Activated CD8-positive, alpha-beta memory T cell treated with anti-CD3 and anti-CD28 coated beads for 4 hours (primary cell): ENCODE measurements at regions not wholly inside any gene's neighbourhood (a gene's known extent, or its start where the extent isn't known, plus 50 kb on each side); places are given as distances from the start of the nearest gene placed in this dataset.
"Not testable (repeated sequence)": the region's sequence is repeated elsewhere in the genome, so short reads cannot be mapped to it uniquely, and the experiment has no call there.

Experiments
- DNase-seq, 2 donors: peaks; one replicate each; pipeline ENCODE4 v3.0.0-alpha.2; 2020; ENCODE audit warnings: low read depth in 2 of 2

DNA sequence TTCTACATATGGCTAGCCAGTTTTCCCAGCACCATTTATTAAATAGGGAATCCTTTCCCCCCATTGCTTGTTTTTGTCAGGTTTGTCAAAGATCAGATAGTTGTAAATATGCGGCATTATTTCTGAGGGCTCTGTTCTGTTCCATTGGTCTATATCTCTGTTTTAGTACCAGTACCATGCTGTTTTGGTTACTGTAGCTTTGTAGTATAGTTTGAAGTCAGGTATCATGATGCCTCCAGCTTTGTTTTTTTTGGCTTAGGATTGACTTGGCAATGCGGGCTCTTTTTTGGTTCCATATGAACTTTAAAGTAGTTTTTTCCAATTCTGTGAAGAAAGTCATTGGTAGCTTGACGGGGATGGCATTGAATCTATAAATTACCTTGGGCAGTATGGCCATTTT lies 60.0 kb upstream of the GPC3 start:
- DNase-seq, result not testable (repeated sequence)

DNA sequence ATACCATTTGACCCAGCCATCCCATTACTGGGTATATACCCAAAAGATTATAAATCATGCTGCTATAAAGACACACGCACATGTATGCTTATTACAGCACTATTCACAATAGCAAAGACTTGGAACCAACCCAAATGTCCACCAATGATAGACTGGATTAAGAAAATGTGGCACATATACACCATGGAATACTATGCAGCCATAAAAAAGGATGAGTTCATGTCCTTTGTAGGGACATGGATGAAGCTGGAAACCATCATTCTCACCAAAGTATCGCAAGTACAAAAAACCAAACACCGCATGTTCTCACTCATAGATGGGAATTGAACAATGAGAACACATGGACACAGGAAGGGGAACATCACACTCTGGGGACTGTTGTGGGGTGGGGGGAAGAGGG lies 81.7 kb upstream of the GPC3 start:
- DNase-seq, result not testable (repeated sequence)

DNA sequence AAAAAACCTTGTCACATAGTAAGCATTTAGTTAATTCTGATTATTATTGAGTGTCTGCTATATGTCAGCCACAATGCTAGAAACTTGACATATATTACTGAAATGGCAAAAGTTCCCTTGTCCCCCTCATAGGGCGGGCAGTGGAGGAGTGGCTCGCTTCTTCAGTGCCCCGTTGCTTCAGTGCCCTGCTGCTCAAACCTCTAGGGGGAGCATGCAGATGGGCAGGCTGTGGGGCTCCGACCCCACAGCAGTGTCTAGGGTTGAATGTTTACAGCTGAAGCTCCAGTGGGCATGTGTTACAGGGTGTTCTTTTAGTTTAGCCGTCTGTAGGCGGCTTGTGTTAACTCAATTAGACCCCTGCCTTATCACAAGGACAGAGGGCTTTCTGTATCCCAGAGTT lies 86.5 kb upstream of the GPC3 start:
- DNase-seq, result not testable (repeated sequence)

DNA sequence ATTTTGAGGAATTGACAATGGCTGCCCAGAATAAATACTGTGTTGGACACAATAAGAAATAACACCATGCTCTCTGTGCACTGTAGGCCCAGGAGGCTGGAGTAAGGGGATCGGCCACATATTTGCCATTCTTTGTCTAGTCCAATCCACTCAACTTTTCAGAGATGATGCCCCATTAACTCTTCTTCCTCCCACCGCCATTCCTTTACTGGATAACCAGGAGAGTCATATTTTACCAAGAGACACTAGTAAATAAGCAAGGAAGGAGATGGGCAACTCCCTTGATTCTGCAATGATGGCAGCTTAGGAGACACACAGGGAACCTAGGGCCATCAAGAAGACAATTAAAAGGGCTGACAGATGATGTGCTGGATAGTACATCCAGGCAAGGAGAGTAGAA lies 87.9 kb upstream of the GPC3 start:
- DNase-seq, result no peak

DNA sequence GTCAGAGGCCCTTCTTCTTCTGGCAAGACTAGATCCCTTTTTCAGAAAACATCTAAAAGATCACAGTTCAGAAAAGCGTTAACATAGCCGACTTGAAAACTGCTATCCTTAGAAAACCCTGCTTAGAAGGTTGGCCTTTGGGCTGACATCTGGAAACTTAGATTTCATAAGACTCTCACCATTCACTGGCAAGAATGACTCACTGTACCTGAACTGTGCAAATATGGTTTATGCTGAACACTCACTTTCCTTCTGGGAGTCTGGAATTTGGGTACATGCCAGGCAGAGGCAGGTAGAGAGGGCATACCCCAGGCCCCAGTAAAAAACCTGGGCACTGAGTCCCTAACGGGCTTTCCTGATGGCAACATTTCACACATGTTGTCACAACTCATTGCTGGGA lies 88.8 kb upstream of the GPC3 start:
- no peak for DNase-seq

DNA sequence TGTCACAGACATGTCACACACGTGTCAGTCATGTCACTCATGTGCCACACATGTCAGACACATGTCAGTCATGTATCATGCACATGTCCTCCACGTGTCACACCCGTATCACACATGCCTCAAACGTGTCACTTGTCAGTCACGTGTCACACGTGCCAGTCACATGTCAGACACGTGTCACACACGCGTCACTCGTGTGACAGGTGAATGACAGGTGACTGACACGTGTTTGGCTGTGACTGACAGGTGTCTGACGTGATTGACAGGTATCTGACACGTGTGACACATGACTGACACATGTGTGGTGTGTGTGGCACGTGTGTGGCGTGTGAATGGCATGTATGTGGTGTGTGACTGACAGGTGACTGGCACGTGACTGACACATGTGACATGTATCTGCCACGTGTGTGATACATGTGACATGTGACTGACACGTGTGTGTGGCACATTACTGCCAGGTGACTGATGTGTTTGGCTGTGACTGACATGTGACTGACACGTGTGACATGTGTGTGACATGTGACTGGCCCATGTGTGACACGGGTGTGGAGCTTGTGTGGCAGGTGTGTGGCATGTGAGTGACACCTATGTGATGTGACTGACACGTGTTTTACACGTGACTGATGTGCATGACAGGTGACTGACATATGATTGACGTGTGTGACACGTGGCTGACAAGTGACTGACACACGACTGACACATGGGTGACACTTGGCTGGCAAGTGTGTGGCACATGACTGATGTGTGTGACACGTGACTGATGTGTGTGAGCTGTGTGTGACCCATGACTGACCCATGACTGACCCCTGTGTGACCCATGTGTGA lies 90.7 kb upstream of the GPC3 start:
- DNase-seq, result no peak

DNA sequence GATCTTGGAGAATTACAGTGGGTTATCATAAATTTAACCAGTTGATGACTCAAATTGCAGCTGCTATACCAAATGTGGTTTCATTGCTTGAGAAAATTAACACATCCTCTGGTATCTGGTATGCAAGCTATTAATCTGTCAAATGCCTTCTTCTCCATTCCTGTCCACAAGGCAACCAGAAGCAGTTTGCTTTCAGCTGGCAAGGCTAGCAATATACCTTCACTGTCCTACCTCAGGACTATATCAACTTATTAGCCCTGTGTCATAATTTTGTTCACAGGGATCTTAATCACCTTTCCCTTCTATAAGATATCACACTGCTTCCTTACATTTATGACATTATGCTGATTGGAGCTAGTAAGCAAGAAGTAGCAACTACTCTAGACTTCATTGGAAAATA lies 110.0 kb upstream of the GPC3 start:
- no peak for DNase-seq

DNA sequence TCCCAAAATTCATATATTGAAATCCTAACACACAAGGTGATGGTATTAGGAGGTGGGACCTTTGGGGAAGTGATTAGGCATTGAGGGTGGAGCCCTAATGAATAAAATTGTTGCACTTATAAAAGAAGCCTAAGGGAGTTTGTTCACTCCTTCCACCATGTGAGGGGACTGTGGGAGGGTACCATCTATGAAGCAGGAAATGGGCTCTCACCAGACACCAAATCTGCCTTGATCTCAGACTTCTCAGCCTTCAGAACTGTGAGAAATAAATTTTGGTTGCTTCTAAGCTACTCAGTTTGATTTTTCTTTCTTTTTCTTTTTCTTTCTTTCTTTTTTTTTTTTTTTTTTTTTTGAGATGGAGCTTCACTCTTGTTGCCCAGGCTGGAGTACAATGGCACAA lies 116.2 kb upstream of the GPC3 start:
- DNase-seq, result no peak

DNA sequence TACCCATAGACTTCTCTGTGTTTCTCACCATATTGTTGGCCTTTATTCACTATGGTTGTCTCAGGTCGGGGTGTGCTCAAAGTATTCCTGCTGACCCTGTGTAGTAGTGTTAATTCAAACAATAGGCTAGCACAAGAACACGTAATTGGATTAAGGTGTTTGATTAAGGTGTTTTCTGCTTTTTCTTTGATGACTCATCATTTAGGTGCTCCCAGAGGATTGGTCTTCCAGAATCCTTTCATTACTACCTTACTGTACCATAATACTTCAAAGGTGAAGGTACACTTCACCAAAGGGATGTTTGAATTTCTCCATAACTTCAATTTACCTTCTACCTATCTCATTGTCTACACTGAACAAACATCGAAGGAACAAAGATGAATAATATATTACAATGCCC lies 121.7 kb upstream of the CCDC160 start:
- no peak for DNase-seq

DNA sequence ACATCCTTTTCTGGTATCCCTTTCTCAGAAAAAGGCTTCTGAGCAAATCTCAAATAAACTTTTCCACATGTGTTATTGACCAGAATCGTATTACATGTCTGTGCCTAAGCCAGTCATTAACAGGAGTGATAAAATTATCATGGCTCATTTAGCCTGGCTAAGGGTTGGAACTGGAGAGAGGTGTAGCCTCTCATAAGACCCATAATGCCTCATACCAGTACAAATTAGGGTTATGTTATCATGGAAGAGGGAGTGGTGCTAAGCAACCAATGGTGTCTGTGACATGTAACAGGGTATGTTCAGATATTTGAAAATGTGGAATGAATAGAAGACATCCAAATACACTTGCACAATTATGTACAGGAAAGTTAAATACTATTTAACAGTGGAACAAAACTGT lies 99.6 kb upstream of the CCDC160 start:
- DNase-seq, result no peak

DNA sequence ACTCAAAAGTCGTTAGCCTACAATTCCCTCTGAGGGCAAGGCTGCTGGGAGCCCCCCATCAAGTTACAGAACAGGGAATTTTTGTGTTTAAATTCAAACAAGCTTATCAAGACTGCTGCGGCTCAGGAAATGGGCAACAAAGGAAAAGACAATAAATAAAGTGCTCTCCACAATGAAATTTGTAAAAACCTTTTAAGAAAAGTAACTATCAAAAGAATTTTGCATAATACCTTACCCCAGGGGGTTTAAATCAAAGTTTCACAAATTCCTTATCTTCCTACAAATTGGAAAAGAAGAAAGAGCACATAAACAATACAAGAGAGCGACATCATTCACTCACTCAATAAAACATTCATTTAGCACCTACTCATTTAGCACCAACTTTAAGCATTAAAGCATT lies 97.9 kb upstream of the CCDC160 start:
- DNase-seq, result no peak

DNA sequence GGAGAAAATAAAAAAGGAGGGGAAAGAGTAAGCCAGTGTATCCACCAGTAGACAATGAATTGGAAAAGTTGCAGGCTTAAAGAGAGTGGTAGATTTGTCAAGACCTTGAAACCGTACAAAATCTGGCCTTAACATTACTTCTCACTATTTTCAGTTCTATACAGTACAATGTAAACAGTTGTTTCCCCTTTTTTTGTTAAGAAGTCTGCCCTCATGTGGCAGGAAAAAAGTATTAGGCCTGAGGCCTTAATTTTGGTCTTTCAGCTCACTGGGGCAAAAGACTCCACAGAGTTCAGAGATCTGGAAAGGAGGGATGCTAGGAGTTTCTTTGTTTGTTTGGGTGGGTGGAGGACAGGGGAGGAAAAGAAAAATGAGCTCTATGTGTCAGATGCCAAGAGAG lies 92.8 kb upstream of the CCDC160 start:
- DNase-seq, result no peak

DNA sequence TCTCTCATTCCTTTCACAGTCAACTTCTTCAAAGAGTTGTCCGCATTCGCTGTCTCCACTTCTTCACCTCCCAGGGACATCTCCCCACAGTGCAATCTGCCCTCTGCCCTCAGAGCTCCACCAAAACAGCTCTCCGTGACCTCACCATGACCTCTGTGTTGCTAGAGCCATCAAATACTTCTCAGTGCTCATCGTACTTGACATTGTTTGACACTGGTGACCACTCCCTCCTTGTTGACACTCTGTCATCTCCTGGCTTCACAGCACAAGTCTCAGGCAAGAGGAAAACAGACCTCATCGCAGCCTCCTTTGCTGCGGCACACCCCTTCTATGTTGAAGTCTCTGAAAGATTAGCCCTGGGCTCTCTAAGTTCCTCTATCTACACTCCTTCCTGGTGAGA lies 90.5 kb upstream of the CCDC160 start:
- DNase-seq, result no peak

DNA sequence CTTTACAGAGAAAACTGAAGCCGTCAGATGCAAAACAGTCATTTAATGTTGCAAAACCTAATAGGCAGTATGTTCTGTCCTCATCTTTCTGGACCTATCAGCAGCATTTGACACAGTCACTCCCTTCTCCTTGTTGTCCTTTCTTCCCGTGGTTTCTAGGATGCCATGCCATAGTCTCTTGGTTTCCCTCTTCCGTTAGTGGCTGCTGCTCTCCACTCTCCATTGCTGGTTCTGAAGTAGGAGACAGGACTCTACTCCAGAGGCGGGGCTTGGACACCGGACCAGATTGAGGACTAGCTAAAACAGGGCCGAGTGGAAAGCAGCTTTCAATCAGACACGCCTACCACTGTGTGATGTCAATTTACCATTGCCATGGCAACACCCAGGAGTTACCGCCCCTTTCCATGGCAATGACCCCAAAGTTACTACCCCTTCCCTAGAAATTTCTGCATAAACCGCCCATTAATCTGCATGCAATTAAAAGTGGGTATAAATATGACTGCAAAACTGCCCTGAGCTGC lies 88.8 kb upstream of the CCDC160 start:
- no peak for DNase-seq

DNA sequence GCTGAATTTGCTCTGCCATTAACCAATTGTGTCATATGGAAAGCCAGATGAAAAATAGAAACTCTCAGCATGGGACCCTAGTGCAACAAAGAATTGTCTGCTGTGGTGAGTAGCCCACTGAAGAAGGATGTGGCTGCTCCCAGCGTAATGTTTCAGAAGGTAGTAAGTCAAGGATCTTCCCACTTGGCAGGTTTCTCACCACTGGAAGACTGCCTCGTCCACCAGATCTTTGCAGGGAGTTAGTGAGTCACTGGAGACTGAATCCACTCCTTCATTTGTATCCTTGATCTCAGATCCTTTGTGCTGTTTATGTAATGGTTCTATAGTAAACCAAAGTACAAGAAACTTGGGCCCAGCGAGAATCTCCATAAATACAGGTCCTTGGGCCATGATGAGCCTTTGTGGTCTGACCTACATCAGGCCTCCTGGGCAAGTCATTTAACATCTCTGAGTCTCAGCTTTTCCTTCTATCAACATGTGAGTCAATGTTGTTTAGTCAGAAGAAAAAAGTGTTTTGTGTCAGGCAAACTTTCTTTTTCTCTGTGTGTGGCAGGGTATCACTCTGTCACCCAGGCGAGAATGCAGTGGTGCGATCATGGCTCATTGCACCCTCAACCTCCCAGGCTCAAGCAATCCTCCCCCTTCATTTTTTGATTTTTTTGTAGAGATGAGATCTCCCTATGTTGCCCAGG lies 78.0 kb upstream of the CCDC160 start:
- no peak for DNase-seq

DNA sequence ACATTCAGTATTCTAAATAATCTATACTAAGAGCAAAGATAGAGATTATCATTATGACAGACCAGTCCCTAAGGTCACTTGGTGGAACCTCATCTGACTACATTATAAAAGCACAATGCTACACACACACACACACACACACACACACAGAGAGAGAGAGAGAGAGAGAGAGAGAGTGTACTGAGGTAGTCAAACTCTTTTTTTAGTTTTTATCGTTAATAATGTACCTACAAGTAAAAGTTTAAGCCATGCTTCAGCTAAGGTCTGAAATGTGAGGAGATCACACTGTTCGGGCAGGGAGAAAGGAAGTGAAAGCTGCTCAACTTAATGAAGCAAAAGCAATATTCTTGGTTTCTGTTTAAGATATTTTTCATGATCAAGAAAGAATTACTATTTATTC lies 75.8 kb upstream of the CCDC160 start:
- DNase-seq, result no peak

DNA sequence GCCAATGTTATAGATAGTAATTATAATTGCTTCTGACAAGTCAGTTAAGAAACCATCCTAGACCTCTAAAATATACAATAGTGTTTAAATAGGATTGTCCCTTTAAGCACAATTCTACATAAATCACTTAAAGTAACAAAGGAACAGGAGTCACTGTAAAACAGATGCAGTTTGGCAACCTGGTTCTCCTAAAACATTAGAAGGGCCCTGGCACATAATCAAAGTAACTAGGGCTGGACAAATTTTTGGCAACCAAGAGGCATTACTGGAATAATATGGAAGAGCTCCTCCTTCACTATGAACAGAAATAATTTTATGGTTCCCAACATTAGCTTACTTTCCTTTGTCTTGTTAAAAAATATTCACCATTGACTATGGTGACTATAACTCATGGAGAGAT lies 75.0 kb upstream of the CCDC160 start:
- DNase-seq, result no peak

DNA sequence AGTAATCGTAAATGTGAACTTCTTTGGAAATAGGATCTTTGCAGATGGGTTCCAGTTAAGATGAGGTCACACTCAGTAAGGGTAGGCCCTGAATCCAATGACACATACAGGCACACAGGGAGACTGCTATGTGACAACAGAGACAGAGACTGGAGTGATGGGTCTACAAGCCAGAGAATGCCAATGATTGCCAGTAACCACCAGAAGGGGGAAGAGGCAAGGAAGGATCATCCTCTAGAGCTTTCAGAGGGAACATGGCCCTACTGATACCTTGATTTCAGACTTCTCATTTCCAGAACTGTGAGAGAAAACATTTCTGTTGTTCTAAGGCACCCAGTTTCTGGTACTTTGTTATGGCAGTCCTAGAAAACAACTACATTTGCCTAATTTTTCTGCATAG lies 73.1 kb upstream of the CCDC160 start:
- no peak for DNase-seq

DNA sequence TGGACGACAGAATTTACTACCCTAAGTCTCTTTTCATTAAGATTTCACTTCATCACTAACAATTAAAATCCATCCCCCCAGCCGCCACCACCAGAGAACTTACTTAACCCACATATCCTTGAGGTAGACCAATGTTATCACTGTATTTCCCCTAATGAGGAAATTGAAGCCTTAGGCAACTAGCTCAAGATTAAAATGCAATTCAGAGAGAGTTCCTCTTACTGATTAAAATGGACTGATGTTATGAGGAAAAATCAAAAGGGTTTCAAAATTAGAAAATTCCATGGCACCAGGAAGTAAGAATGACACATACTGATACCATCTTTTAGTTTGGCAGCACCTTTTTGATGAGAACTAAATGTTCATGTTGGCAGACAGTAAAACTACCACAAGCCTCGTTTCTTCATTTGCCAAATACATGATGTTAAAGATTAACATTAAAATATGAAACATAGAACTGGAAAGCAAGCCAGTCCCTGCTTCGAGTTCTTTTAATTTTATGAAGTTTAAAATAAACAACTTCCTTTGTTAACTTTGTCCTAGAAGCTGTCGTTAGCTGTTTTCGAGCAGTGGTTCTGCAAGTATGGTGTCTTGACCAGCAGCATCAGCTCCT lies 69.3 kb upstream of the CCDC160 start:
- DNase-seq, result no peak

DNA sequence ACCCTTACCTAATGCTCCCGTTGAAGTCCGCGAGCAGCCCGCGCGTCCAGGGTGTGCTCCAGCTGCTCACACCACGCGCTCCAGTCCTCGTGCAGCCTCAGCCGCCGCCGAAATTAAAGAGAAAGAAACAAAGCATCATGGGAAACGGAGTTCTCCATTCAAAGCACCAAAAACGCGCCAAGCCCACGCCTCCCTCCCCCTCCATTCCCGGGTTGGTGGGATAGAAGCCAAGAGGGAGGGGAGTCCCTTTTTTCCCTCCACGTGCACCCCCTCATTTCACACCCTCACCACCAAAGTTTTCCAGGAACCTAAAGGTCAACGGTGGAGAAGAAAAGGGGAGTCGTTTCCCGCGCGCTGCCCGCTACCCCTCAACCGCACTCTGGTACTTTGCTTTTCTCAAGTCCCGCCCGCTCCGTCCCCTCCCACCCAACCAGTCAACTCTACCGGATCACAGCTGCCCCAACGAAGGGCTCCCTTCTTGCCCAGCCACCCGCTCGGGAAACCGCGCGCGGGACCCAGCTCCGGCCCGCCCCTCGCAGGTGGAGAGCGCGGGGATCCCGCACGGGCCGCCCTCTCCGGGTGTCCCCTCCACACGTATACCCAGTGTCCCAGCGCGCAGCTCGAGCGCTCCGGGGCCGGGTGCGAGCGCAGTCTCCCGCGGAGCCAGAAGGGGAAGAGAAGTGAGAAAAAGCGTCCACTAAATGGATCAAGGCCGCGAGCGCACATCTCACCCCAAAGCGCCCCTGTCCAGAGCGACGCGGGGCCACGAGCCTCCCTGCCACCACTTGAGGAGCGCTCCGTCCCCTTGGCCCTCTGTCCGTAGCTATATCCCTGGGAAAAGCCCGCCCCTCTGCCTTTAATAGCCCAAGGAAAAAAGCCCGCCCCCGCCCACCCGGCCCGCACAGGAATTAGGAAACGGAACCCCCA lies 65.1 kb upstream of the CCDC160 start:
- DNase-seq, result peak in 1 of 2 donors; percentile 24

DNA sequence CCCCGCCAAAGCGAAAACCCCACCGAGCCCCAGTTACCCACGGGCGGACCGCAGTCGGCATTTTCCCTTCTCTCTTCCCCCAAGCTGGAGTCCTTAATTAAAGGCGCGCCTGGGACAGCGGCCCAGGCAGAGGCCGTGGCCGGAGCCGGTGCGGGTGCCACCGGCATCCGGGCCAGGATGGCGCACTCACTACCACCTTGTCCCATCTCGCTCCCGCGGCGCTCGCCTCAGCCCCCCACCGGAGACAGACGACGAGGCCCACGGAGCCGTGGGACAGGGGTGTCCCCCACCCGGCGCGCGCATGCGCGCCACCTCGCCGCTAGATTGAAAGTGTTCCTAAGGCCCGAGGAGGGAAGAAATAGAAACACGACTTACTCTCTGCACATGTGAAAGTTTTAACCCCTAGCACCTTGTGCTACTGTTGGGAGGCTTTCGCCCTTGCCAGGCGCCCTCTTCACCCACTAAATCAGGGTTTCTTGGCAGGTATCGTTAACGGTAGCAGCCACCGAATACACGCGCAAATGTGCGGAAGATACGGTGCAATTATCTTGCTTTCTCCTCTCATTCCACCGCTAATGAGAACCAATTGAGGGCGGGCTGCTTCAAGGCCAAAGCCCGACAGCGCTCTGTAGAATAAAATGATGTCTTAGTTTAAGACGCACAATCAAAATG lies 64.3 kb upstream of the CCDC160 start:
- peak in 1 of 2 donors; percentile 16 for DNase-seq
